ENCODE measurements at regions not wholly inside any gene's neighbourhood (a gene's known extent, or its start where the extent isn't known, plus 50 kb on each side); places are given as distances from the start of the nearest gene placed in this dataset.

GRCh38 chr5:28208356-28208755 is 1170.0 kb upstream of the CDH9 start:
- intact Hi-C loops (cut with DNase I) = no loop called here
- H3K36me3 ChIP-seq = no peaks in the 10 kb centered on the region
- no peaks in the 10 kb centered on the region for H3K9me3 ChIP-seq
- no peaks in the 10 kb centered on the region for H3K4me1 ChIP-seq (replicated peaks)
- DNase-seq (ENCODE audit: low spot score) = no peak
- H3K4me3 ChIP-seq = no peak overlapping the region
- H3K27ac ChIP-seq = no peak overlapping the region
- TF ChIP-seq POLR2A (IDR thresholded peaks at IDR 0.05) = no peak
- no peaks in the 10 kb centered on the region for H3K27me3 ChIP-seq (replicated peaks; ENCODE audit: insufficient read depth)
- 89% methylated on average over 1 of the region's 1 CpG for WGBS

- Histone ChIP-seq H3K27ac (no peak overlapping the region), H3K4me1 (replicated peaks) (no peaks in the 10 kb centered on the region), H3K27me3 (replicated peaks; ENCODE audit: insufficient read depth) (no peaks in the 10 kb centered on the region), H3K36me3 (no peaks in the 10 kb centered on the region), H3K4me3 (no peak overlapping the region), H3K9me3 (no peaks in the 10 kb centered on the region)
- DNase-seq (ENCODE audit: low spot score) = no peak
- 14% methylated on average over 2 of the region's 2 CpGs for WGBS
- TF ChIP-seq CTCF (IDR thresholded peaks at IDR 0.05) (no peak), POLR2AphosphoS5 (IDR thresholded peaks at IDR 0.05) (no peak)
- intact Hi-C loops (cut with DNase I) = no loop called here
Observed at GRCh38 chr5:28190011-28190410, 1151.6 kb upstream of the CDH9 start.

GRCh38 chr5:28174691-28175090 is 1136.3 kb upstream of the CDH9 start:
- Histone ChIP-seq H3K36me3 (no peaks in the 10 kb centered on the region), H3K4me3 (no peak overlapping the region), H3K27ac (no peak overlapping the region), H3K9me3 (no peaks in the 10 kb centered on the region), H3K4me1 (replicated peaks) (no peaks in the 10 kb centered on the region), H3K27me3 (replicated peaks; ENCODE audit: insufficient read depth) (no peaks in the 10 kb centered on the region)
- no peak for DNase-seq (ENCODE audit: low spot score)
- TF ChIP-seq POLR2A (IDR thresholded peaks at IDR 0.05) (no peak), POLR2AphosphoS5 (IDR thresholded peaks at IDR 0.05) (no peak), CTCF (IDR thresholded peaks at IDR 0.05) (no peak)
- intact Hi-C loops (cut with DNase I) = no loop called here

- no peak for DNase-seq (ENCODE audit: low spot score)
- no peaks in the 10 kb centered on the region for H3K27me3 ChIP-seq (replicated peaks; ENCODE audit: insufficient read depth)
- no peak overlapping the region for H3K4me3 ChIP-seq
- H3K27ac ChIP-seq = no peak overlapping the region
- 56% methylated on average over 5 of the region's 5 CpGs for WGBS
- intact Hi-C loops (cut with DNase I) = no loop called here
- no peaks in the 10 kb centered on the region for H3K9me3 ChIP-seq
- TF ChIP-seq CTCF (IDR thresholded peaks at IDR 0.05) (no peak), POLR2A (IDR thresholded peaks at IDR 0.05) (no peak), POLR2AphosphoS5 (IDR thresholded peaks at IDR 0.05) (no peak)
- H3K4me1 ChIP-seq (replicated peaks) = no peaks in the 10 kb centered on the region
- no peaks in the 10 kb centered on the region for H3K36me3 ChIP-seq
Observed at GRCh38 chr5:28165096-28165495, 1126.7 kb upstream of the CDH9 start.

GRCh38 chr5:28164568-28164967 is 1126.2 kb upstream of the CDH9 start:
- H3K9me3 ChIP-seq = no peaks in the 10 kb centered on the region
- H3K4me1 ChIP-seq (replicated peaks) = no peaks in the 10 kb centered on the region
- H3K4me3 ChIP-seq = no peak overlapping the region
- H3K36me3 ChIP-seq = no peaks in the 10 kb centered on the region
- TF ChIP-seq POLR2A (IDR thresholded peaks at IDR 0.05) (no peak), POLR2AphosphoS5 (IDR thresholded peaks at IDR 0.05) (no peak)
- 72% methylated on average over 2 of the region's 2 CpGs for WGBS
- DNase-seq (ENCODE audit: low spot score) = no peak
- no peak overlapping the region for H3K27ac ChIP-seq
- no peaks in the 10 kb centered on the region for H3K27me3 ChIP-seq (replicated peaks; ENCODE audit: insufficient read depth)
- intact Hi-C loops (cut with DNase I) = no loop called here

GRCh38 chr5:28156981-28157380 is 1118.6 kb upstream of the CDH9 start:
- intact Hi-C loops (cut with DNase I) = no loop called here
- Histone ChIP-seq H3K4me3 (no peak overlapping the region), H3K27me3 (replicated peaks; ENCODE audit: insufficient read depth) (no peaks in the 10 kb centered on the region), H3K9me3 (no peaks in the 10 kb centered on the region), H3K4me1 (replicated peaks) (no peaks in the 10 kb centered on the region), H3K27ac (no peak overlapping the region), H3K36me3 (no peaks in the 10 kb centered on the region)
- TF ChIP-seq CTCF (IDR thresholded peaks at IDR 0.05) (no peak), POLR2A (IDR thresholded peaks at IDR 0.05) (no peak), POLR2AphosphoS5 (IDR thresholded peaks at IDR 0.05) (no peak)
- 79% methylated on average over 6 of the region's 6 CpGs for WGBS
- DNase-seq (ENCODE audit: low spot score) = no peak

Measured in prostate gland (tissue), 2 donors.